IMR-90 (cell line): ENCODE measurements at regions not wholly inside any gene's neighbourhood (a gene's known extent, or its start where the extent isn't known, plus 50 kb on each side); places are given as distances from the start of the nearest gene placed in this dataset.

Experiments
- CEBPB ChIP-seq: IDR thresholded peaks from 2 replicates; pipeline ENCODE4 v1.6.1; 2012; ENCODE audit warnings: low read depth, low read length, improper control_type of control experiment
- CHD1 ChIP-seq: IDR thresholded peaks from 2 replicates; pipeline ENCODE4 v1.6.1; 2012; ENCODE audit warnings: low read depth, low read length, improper control_type of control experiment
- FOS ChIP-seq: fragments of 150-350 bp; IDR thresholded peaks from 2 replicates; pipeline ENCODE4 v1.6.1; 2016; ENCODE audit warnings: low read depth, low read length
- MAFK ChIP-seq: IDR thresholded peaks from 2 replicates; pipeline ENCODE4 v1.6.1; 2012; ENCODE audit warnings: low read depth, low read length, improper control_type of control experiment
- MAZ ChIP-seq: IDR thresholded peaks from 2 replicates; pipeline ENCODE4 v1.6.1; 2012; ENCODE audit warnings: low read depth, mild to moderate bottlenecking, low read length, improper control_type of control experiment, moderate library complexity, borderline replicate concordance
- POLR2A ChIP-seq: IDR thresholded peaks from 2 replicates; pipeline ENCODE4 v1.6.1; 2012; ENCODE audit warnings: mild to moderate bottlenecking, low read depth, low read length
- RAD21 ChIP-seq: IDR thresholded peaks from 2 replicates; pipeline ENCODE4 v1.6.1; 2012; ENCODE audit warnings: low read length, improper control_type of control experiment
- RCOR1 ChIP-seq: IDR thresholded peaks from 2 replicates; pipeline ENCODE4 v1.6.1; 2012; ENCODE audit warnings: mild to moderate bottlenecking, low read length, improper control_type of control experiment; ENCODE audit not compliant: insufficient replicate concordance
- RFX5 ChIP-seq: IDR thresholded peaks from 2 replicates; pipeline ENCODE4 v1.8.0; 2012; ENCODE audit warnings: low read depth, mild to moderate bottlenecking, low read length, moderate library complexity
- SMC3 ChIP-seq: fragments of 150-350 bp; IDR thresholded peaks from 2 replicates; pipeline ENCODE4 v1.6.1; 2016; ENCODE audit warnings: low read depth, mild to moderate bottlenecking, antibody characterized with exemption, low read length, moderate library complexity
- TF ChIP-seq, protein P1 (sequence below): conservative IDR thresholded peaks from 2 replicates; pipeline ENCODE4 v1.5.1; 2012; ENCODE audit warnings: mild to moderate bottlenecking, low read depth, low read length, improper control_type of control experiment
- TF ChIP-seq, protein P2 (sequence below): fragments of 150-350 bp; IDR thresholded peaks from 2 replicates; pipeline ENCODE4 v1.6.1; 2017; ENCODE audit warnings: mild to moderate bottlenecking, antibody characterized with exemption, low read length, low read depth
- TF ChIP-seq, protein P3 (sequence below): fragments of 150-350 bp; IDR thresholded peaks from 2 replicates; pipeline ENCODE4 v1.6.1; 2016; ENCODE audit warnings: low read depth, mild to moderate bottlenecking, low read length, moderate library complexity, borderline replicate concordance

DNA sequence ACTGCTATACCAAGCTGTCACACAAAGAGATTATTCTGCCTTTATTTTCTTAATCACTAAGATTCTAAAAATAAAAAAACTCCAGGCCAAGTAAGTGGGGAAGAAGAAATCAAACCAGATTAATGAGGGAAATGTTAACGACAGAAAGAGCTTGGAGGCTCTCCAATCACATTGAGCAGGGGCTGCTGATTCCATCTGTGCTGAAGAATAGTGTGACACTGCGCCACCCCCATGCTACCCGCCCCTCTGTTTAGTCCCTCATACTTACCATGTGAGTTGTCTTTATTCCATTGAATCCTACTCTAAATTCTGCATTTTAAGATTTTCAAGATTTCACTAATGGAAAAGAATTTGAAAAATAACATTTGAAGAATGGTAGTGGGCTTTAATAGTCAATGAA lies 998.0 kb upstream of the CDH2 start:
- TF ChIP-seq, protein P1, sequence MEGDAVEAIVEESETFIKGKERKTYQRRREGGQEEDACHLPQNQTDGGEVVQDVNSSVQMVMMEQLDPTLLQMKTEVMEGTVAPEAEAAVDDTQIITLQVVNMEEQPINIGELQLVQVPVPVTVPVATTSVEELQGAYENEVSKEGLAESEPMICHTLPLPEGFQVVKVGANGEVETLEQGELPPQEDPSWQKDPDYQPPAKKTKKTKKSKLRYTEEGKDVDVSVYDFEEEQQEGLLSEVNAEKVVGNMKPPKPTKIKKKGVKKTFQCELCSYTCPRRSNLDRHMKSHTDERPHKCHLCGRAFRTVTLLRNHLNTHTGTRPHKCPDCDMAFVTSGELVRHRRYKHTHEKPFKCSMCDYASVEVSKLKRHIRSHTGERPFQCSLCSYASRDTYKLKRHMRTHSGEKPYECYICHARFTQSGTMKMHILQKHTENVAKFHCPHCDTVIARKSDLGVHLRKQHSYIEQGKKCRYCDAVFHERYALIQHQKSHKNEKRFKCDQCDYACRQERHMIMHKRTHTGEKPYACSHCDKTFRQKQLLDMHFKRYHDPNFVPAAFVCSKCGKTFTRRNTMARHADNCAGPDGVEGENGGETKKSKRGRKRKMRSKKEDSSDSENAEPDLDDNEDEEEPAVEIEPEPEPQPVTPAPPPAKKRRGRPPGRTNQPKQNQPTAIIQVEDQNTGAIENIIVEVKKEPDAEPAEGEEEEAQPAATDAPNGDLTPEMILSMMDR = no peak
- no peak for TF ChIP-seq RCOR1
- TF ChIP-seq MAFK = no peak
- TF ChIP-seq POLR2A = no peak
- TF ChIP-seq, protein P2, sequence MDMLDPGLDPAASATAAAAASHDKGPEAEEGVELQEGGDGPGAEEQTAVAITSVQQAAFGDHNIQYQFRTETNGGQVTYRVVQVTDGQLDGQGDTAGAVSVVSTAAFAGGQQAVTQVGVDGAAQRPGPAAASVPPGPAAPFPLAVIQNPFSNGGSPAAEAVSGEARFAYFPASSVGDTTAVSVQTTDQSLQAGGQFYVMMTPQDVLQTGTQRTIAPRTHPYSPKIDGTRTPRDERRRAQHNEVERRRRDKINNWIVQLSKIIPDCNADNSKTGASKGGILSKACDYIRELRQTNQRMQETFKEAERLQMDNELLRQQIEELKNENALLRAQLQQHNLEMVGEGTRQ = no peak
- TF ChIP-seq, protein P3, sequence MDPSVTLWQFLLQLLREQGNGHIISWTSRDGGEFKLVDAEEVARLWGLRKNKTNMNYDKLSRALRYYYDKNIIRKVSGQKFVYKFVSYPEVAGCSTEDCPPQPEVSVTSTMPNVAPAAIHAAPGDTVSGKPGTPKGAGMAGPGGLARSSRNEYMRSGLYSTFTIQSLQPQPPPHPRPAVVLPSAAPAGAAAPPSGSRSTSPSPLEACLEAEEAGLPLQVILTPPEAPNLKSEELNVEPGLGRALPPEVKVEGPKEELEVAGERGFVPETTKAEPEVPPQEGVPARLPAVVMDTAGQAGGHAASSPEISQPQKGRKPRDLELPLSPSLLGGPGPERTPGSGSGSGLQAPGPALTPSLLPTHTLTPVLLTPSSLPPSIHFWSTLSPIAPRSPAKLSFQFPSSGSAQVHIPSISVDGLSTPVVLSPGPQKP = no peak
- no peak for TF ChIP-seq SMC3
- TF ChIP-seq CEBPB = no peak
- no peak for TF ChIP-seq CHD1
- TF ChIP-seq FOS = no peak
- no peak for TF ChIP-seq MAZ
- no peak for TF ChIP-seq RFX5
- no peak for TF ChIP-seq RAD21
